GM13976 (cell line): ENCODE measurements at regions not wholly inside any gene's neighbourhood (a gene's known extent, or its start where the extent isn't known, plus 50 kb on each side); places are given as distances from the start of the nearest gene placed in this dataset.

Experiments
- DNase-seq: peaks from one replicate; pipeline ENCODE4 v3.0.0; 2012; ENCODE audit warnings: low spot score
- CTCF ChIP-seq: IDR thresholded peaks from 2 replicates; pipeline ENCODE4 v1.5.1; 2012; ENCODE audit warnings: borderline replicate concordance, mild to moderate bottlenecking; ENCODE audit not compliant: insufficient read depth; ENCODE audit errors: extremely low read depth, missing control alignments, control extremely low read depth
- in situ Hi-C: fragments of 300-500 bp; cut with MboI; formaldehyde crosslinking; loops from one replicate; pipeline ENCODE4 v1.12.0; 2022; ENCODE audit warnings: low sequenced_read_pairs, mixed read lengths, inconsistent platforms; ENCODE audit not compliant: unreplicated experiment

- no peak for DNase-seq
- TF ChIP-seq CTCF: no peak
- in situ Hi-C loops: no loop called here
Measured at GRCh38 chr20:57795977-57796560, 86.3 kb upstream of the PMEPA1 start.

GRCh38 chr20:57795342-57795697 is 85.5 kb upstream of the PMEPA1 start:
- in situ Hi-C loops: no loop called here
- TF ChIP-seq CTCF: no peak
- DNase-seq: no peak

- TF ChIP-seq CTCF: no peak
- in situ Hi-C loops: no loop called here
- DNase-seq: no peak
Measured at GRCh38 chr20:57794600-57795341, 85.0 kb upstream of the PMEPA1 start.

- DNase-seq: no peak
- in situ Hi-C loops: no loop called here
- TF ChIP-seq CTCF: no peak
Measured at GRCh38 chr20:57794036-57794435, 84.2 kb upstream of the PMEPA1 start.

GRCh38 chr20:57793421-57793820 is 83.6 kb upstream of the PMEPA1 start:
- no peak for DNase-seq
- in situ Hi-C loops: no loop called here
- no peak for TF ChIP-seq CTCF

- in situ Hi-C loops: no loop called here
- TF ChIP-seq CTCF: no peak
- DNase-seq: no peak
Measured at GRCh38 chr20:57792386-57793080, 82.7 kb upstream of the PMEPA1 start.
